GM18498 (cell line): ENCODE measurements at regions not wholly inside any gene's neighbourhood (a gene's known extent, or its start where the extent isn't known, plus 50 kb on each side); places are given as distances from the start of the nearest gene placed in this dataset.
"Not testable (repeated sequence)": the region's sequence is repeated elsewhere in the genome, so short reads cannot be mapped to it uniquely, and the experiment has no call there.

ENCODE experiments used
- ATAC-seq: cut with Tn5 transposase; IDR thresholded peaks from one replicate; pipeline ENCODE4 v1.9.1; 2021; ENCODE audit warnings: mild to moderate bottlenecking, moderate library complexity; ENCODE audit not compliant: unreplicated experiment

- ATAC-seq = no peak
Observed at GRCh38 chr9:21533597-21533996, 51.5 kb upstream of the IFNE start.

DNA sequence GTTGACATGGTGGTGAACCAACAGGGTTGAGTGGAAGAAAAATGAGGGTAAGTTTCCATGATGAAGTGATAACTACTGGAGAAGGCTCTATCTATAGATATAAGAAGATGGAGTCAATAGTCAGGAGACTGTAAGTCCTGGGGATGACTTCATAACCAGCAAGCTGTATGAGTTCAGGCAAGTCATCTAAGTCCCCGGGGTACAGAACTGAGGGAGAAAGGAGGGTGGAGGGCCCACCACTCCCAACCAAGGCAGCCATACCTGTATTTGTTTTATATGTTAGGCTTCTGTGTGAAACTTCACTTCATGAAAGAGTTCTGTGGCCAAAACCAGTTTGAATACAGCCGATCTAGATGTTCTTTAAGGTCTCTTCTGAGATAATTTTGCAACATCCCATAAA is 53.3 kb upstream of the IFNE start:
- no peak for ATAC-seq

- no peak for ATAC-seq
Observed at GRCh38 chr9:21542787-21543186, 60.7 kb upstream of the IFNE start.

DNA sequence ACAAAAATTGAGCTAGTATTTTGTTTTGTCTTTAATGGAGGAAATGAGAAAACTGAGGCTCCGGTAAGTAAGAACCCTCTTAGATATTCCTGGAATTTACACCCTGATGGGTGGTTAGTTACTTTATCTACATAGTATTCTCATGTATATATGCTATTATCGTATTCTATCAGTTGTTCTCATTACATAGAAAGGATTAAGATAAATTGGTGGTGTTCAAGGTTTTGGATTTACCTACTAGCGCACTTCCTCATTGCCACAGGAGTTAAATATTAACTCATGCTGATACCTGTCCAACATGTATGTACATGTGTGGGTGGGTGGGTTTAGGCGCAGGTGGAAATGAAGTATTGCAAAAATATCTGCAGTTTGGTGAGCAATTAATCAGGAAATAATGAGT is 61.1 kb upstream of the IFNE start:
- no peak for ATAC-seq

- not testable (repeated sequence) for ATAC-seq
Observed at GRCh38 chr9:21543816-21544215, 61.7 kb upstream of the IFNE start.

- no peak for ATAC-seq
Observed at GRCh38 chr9:21546949-21547348, 64.8 kb upstream of the IFNE start.

GRCh38 chr9:21549251-21549765 is 67.2 kb upstream of the IFNE start:
- no peak for ATAC-seq

DNA sequence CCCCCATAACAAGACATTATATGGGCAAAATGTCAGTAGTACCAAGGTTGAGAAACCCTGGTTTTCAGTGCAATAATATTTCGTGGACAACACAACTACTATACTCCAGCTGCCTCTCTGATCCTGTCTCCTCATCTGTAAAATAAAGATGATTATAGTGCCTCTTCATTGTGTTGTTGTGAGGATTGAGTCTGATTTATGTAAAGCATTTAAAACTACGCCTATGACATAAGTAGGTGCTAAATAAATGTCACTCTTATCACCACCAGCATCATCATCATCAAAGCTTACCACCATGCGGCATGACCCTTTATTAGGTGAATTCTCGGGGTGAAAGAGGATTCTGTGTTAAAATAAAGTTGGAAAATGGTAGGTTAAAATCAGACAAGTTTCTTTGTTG is 67.8 kb upstream of the IFNE start:
- ATAC-seq = no peak

- ATAC-seq = no peak
Observed at GRCh38 chr9:21550392-21550791, 68.3 kb upstream of the IFNE start.

DNA sequence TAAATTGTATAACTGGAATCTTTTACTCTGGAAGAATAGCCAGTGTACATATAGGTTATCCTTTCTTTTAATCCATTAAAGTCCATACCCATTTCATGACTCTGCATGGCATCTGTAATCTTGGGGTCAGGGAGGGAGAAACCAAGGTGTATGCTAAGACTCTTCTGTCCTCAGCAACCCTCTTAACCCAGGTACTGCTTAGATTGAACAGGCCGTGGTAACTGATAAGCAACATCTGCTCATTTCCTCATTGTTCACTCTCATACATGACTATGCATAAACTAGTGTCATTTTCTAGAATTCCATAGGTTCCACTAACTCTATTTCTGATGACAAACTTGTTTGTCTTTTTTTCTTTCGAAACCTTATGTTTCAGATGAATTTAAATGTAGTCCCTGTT is 69.3 kb upstream of the IFNE start:
- no peak for ATAC-seq

DNA sequence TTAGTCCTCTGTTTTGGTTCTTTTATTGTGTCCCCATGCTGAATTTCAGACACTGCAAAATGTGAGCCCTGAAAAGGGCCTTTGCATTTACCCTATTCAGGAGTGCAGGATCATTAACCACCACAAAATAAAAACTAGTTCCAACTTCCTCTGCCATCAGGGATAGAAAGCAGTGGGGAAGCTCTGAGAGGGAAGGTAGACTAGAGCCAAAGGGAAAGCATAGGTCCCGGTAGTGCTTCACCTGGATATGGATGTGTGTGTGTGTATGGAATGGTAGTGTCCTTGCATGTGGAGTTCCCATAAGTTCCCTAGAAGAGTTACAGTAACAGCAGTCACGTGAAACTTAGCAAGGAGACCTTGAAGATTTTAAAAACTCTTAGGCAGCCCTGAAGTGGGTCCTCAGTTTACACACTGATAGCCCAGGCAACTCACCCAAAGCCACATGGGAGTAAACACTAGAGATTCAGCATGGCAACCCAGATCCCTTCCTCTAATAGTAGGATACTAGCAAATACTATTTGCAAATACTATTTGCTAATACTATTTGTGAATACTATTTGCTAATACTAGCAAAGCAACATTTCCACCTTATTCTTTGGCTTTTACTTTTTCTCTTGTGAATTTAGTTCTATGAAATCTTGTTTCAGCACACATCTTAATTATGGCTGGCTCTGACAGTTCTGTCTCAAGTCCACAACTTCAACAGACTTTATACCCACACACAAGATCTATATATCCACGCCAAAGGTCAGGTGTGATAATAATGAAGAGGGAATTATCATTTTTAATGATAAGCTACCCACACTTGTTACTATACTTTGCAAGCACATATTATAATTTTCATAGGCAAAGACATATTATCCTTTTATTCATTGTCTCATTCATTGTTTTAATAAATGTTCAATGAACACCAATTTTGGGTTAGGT is 70.4 kb upstream of the IFNE start:
- no peak for ATAC-seq

GRCh38 chr9:21553441-21553840 is 71.3 kb upstream of the IFNE start:
- ATAC-seq = no peak

GRCh38 chr9:21554813-21555212 is 72.7 kb upstream of the IFNE start:
- no peak for ATAC-seq

DNA sequence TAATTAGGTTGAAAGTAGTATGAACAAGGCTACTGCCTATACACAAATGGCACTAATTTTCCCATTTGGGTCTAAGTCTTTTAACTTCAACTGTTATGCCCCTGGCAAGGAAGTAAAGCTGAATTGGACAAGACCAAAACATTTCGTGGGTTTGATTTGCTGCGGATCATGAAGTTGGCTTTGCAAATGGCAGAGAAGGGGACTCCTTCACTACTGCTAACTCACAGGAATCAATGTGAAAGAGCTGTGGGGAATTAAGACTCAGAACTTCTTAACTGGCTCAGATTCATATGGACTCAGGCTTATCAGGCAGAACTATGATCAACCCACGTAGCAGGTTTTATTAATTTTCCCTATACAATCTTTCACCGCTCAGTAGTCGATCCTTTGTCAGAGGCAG is 73.8 kb upstream of the IFNE start:
- ATAC-seq = no peak

GRCh38 chr9:21556581-21557427 is 74.7 kb upstream of the IFNE start:
- no peak for ATAC-seq

GRCh38 chr9:21557428-21557768 is 75.3 kb upstream of the IFNE start:
- no peak for ATAC-seq

GRCh38 chr9:21558079-21558478 is 76.0 kb upstream of the IFNE start:
- no peak for ATAC-seq

- ATAC-seq = peak; percentile 35
Observed at GRCh38 chr9:21558615-21559401, 76.7 kb upstream of the IFNE start.

- ATAC-seq = peak; percentile 78
Observed at GRCh38 chr9:21559402-21560280, 77.5 kb upstream of the IFNE start.

DNA sequence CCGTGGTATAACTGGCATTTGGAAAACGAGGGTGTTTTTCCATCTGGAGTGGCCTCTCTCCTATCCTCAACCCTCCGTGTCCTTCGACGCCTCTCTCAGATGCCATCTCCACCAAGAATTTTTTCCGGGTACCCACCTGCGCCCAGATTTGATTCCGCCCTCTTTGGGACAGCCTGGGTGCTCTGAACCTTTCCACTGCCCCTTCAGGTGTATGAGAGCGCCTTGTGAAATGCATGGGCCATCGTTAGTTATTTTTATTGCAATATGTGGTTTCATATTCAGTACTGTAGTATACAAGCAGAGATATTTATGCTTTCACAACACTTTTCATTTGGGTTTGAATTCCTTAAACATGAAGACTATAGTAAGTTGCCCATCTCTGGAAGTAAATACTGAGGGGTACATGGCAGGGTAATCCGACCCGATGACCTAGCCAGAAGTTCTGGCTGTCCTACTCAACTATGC is 78.2 kb upstream of the IFNE start:
- ATAC-seq = no peak
